Left kidney (tissue), 1 donor: ENCODE measurements at regions not wholly inside any gene's neighbourhood (a gene's known extent, or its start where the extent isn't known, plus 50 kb on each side); places are given as distances from the start of the nearest gene placed in this dataset.

Source experiments
- DNase-seq: peaks from one replicate; pipeline ENCODE4 v3.0.0-alpha.2; 2013

DNA sequence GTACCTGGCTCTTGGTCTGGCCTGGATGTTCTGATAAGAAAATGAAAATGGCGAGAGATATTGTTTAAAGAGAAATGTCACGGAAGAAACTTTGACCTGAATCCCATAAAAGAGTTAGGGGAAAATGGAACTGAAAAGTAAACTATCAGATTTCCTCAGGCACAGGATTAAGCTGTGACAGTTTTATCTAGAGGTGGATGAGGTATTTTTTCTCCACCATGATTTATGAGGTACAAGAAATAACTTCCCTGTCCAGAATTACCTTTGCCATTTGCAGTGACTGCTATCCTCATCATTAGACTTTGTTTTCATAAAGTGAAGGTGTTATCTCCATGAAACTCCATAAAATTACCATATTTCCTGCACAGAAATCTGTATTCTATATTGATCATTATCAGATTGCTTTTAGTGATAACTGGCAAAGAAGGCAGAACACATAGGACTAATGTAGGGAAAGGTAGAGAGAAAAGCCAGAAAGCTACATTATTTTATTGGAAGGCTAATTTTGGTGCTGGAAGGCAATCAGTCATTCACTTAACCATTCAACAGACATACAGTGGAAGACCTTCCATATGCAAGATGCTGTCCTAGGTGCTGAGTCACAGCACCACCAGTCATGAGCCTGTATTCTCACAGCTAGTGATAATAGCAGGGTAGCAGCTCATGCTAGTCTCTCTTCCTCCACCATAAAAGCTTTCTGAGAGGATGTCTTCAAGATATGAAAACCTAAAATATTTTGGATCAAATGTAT lies 427.3 kb upstream of the CITED2 start:
- no peak for DNase-seq

DNA sequence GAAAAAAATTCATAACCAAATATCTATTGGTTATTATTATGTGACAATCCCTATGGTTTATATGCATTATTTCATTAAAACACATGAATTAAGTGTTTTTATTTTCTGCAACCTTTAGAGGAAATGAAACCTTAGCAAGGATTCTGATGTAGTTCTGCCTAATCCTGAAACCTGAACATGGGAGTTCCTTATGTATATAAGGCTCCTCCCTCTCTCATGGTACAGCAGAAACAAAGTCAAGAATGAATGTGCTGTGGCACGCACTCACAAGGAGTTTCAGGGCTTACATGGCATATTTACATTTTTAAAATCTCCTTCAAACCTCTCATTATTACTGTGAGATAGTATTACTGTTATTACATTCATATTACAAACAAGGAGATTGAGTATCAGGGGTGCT lies 426.4 kb upstream of the CITED2 start:
- no peak for DNase-seq

DNA sequence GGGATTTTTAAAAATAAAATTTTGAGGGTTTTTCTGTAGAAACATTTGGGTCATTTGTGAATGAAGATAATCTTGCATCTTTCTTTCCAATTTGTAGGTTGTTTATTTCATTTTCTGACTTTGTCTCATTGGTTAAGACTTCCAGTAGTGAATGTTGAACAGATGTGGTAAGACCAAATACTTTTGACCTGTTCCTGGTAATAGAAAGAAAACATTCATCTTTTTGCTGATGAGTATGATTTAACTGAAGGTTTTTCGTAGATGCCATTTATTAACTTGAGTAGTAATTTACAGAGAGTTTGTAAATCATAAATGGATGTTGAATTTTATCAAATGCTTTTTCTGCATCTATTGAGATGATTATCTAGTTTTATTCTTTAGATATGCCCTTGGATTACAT lies 416.1 kb upstream of the CITED2 start:
- DNase-seq: no peak

DNA sequence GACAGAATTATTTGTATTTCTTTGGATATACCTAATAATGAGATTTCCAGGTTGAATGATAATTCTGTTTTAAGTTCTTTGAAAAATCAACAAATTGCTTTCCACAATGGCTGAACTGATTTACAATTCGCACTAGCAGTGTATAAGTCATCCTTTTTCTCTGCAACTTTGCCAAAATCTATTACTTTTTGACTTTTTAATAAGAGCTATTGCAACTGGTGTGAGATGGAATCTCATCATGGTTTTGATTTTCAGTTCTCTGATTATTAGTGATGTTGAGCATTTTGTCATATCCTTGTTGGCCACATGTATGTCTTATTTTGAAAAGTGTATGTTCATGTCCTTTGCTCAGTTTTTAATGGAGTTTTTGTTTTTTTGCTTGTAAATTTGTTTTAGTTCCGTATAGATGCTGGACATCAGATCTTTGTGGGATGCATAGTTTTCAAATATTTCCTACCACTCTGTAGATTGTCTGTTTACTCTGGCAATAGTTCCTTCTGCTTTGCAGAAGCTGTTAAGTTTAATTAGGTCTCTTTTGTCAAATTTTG lies 409.8 kb upstream of the CITED2 start:
- no peak for DNase-seq

DNA sequence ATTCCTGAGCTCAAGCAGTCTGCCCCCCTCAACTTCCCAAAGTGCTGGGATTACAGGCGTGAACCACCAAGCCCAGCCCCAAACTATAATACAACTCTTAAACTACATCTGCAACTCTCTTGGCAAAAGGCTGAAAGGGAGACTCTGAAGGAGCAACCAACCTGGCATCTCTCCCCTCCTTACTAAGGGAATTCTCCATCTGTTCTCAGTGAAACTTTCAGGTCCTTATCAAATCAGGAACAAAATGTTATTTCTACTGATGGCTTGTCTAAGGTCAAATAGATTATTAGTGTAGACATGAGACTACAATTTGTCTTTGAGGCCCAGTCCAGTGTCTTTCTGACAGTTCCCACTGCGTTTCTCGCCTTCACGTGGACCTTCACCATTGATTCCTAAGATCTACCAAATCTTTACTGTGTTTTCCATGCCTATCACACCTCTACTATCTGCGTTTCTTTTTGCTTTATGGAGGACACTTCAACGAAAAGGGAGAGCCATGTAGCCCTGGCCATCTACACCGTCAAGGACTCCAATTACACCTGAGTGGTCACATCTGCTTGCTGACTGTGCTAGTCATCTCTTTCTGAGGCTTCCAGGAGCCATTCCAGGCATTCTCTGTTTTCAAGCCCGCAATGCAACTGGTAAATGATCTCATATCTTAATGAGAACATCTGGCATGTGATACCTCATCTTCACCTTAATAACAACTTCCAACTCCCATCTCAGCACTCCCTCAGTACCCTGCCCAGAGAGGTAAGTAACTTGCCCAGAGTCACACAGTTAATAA lies 405.7 kb upstream of the CITED2 start:
- no peak for DNase-seq

DNA sequence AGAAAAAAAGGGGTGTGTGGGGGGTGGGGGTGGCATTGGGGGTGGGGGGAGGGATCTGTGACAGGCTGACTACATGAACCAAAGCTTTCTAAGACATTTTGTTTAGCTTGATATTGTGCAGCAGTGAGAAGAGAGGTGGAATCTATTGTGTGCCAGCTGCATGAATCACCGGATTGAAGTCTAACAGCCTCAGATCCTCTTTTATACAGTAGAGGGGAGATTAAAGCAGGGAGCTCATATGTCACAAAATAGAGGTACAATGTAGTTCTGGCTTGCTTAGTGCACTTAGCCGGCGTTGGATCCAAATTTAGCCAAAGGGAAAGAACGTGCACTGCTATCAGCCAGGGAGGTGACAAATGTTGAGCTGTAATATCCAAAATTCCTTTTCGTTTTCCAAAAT lies 404.2 kb upstream of the CITED2 start:
- DNase-seq: no peak

DNA sequence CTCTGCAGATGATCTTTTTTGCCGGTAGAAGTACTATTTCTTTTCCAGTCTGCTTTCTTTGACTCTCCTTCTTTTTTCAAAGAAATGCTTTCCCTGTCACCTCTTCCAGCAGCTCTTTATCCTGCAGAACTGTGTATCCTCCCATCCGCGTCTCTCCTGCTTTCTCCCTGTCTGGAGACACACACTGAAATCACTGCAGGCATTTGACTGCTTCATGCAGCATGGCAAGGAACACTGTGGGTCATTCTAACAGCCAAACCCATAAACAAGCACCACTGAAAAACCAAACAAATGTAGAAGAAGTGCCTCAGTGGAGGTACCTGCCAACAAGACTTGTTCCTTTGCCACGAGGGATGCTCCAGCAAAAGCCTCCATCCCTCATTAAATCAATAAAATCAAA lies 403.7 kb upstream of the CITED2 start:
- DNase-seq: no peak

DNA sequence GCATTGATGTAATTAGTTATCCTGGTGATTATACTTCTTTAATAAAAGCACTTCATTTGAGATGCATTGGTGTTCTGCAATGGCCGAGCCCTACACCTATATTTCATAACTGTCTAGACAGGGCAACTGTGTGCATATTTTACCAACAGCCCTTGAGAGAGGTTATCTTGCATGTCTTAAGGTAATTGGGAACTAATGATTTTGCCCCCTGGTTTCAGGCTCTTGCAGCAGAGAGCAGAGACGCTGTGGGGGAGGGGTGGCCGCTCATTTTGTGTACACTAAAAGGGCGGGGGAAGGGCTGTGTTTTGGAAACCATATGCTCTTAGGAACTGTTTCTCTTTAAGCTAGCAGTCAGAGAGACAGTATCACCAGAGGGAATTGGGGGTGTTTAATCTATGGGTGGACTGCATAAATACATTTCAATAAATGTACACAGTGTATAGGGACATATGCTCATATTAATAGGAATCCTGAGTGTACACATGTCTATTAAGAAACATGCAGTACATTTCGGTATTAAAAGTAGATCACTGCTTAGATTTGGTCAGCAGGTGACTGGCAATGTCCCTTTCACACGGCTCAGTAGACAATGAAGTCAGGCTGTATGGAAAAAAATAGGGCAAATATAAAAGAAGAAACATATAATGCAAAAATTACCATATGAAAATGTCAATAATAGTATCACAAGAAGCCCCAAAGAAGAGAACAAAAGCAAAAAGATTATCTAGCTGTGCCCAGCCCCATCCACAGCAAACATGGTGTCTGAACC lies 402.9 kb upstream of the CITED2 start:
- DNase-seq: no peak

DNA sequence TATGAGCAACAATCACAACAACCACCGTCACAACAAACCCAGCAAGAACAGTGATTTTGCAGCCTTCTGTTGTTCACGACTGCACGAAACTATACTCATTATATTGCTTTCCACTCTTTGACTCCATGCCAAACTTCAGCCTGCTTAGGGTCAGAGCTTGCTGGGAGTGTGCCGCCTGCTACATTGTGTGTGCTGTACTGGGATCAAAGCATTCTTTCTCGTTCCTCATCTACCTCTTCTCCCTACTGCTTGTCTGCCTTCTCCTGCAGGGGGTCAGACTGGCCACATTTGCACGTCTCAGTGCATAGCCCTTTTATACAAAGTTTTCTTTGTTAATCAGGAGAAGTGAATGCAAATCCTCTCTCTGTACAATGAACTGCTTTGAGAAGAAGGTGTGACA lies 401.6 kb upstream of the CITED2 start:
- DNase-seq: no peak

DNA sequence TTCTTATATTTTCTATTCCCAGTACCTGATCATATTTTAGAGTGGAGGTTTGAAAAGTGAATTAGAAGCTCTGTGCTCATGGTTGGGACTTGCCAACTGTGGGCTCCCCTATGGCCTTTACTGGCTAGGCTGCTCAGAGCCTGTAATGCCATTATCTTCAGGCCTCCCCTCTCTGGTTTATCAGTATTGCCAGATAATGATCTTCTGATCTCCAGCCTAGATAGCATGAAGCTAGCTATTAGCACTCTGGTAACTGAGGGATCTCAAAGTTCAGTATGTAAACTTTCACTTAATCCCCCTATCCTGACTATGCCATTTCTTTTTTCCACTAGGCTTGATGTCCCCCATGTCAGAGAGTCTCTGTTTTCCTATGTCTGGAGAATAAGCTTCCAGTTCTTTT lies 393.7 kb upstream of the CITED2 start:
- DNase-seq: no peak

DNA sequence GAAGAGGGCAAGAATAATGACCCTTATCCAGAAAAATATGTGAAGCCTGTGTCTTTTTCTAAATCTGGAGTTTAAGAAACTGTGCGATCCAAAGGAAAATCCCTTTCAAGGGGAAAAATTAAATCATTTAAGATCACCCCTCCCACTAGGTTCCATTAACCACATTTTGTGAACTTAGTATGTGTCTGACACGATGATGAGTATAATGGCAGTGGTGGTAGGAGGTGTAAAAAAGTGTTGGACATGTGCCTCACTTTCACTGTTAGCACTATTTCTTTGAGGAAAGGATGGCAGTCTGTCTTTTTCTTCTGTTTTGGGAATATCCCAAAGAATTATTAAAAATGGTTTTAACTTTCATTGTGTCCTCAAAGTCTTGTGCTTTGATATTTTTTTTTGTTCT lies 392.3 kb upstream of the CITED2 start:
- no peak for DNase-seq

DNA sequence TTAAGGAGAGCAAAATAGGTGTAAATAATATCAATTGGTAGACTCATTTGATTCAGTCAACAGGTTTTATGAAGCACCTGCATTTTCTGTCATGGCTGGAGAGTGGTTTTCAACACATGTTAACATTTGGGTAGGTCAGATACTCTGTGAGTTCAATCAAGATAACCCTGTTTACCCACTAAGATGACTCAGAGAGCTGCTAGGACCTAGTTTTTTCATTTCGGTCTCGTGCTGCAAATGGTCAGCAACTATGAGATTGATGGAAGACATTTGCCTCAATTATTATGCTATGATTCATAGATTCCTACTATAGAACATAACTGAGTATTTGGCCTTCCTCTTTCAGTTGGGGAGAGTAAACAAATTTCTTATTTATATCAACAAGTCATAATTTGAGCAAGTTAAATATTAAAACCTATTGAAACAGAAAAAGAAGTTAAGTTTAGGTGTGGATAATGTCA lies 391.4 kb upstream of the CITED2 start:
- no peak for DNase-seq

DNA sequence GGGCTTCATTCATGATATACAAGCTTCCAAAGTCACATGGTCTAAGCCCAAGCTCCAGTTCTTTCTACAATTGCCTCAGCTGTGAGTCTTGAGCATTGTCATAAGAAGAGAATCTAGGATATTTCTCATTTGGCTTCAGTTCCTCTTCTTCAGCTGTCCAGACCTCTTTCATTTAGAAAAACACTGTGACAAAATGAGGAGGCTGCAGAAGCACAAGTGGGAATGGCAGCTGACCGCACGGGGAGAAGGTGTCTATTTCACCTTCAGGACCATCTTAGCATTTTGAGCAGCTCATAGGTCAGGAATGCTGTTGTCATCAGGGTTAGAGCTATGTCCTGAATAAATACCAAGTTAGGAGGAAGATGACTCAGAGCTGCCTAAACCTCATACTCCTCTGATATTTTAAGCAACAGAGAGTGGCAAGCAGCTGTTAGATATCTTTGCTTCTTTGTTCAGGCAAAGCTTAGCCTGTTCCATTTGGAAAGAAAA lies 390.1 kb upstream of the CITED2 start:
- no peak for DNase-seq

DNA sequence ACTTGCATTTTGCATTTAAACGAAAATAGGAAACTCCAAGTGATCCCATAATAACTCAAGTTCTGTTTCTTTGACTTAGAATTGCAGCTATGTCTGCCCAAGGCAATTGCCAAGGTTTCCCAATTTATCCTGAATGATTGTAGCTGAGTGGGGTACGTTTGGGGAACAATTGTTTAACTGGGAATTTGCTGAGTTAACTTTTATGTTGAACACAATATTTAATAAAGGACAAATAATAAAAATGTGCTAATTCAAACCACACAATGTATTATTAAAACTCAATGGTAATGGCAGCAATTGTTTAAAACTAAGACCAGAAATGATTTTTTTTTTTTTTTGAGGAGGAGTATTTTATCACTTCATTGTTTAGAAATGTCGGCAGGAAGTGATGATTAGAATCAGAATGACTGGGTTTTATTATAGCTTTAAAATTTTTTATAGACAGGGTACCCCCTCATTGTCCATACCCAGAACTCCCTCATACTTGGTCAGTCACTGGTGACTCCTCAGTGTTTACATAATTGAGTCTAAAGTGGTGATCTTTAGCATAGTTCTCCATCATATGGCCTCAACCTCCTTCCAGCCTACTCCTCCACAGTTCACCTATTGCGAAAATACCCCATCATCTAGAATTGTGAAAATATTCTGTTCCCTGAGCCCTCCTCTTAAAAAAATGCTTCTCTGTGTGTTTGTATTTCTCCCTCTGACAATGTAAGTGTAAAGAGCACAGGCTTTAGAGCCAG lies 389.2 kb upstream of the CITED2 start:
- no peak for DNase-seq

DNA sequence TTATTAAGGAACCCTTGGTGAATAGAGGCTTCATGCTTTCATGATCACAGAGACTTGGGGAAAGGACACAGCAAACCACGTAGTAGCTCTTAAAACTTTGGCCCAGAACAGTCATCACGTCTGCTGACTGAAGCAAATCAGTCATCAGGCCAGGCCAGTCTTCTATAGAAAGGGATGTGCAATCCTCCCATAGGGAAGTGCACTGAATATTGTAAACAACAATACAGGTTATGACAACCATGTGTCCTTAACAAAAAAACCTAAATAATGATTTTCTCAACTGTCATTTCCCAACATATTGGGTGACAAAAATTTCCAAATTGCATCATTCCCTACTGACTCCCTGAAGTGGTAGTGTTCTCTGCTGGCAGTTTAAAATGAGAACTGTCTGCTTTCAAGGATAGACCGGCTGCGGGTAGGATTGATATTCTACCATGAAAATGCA lies 388.2 kb upstream of the CITED2 start:
- DNase-seq: no peak

DNA sequence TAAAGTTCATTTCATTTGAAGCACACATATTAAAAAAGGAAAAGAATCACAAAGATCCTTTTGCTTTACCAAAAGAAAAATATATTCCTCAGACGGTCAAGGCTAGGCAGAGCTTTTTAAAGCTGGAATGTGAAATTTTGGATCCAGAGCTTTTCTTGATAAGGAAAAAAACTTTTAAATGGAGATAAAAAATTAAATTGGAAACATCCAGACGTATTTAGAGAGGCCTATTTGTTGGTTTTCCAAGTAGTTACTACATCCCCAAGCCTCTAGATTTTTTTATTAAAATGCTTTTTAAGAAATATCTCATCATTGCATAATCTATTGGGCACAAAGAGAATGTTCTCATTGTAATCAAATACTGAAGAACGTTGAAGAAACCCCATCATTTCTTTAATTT lies 385.7 kb upstream of the CITED2 start:
- no peak for DNase-seq

DNA sequence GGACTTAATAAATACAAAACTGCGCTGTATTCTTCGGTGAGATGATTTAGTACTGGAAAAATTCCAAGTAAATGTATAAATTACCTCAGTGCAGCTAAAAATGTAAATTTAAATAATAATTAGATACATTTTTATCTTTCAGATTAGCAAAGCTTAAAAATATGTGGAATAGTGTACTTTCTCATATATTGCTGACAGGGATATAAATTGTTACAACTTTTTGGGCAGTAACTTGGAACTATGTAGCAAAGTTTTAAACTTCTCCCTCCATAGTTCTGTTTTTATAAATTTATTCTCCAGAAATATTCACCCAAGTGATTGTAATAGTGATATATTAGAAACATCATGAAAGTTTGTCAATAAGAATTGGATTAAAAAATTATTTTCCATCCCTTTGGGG lies 384.6 kb upstream of the CITED2 start:
- no peak for DNase-seq

DNA sequence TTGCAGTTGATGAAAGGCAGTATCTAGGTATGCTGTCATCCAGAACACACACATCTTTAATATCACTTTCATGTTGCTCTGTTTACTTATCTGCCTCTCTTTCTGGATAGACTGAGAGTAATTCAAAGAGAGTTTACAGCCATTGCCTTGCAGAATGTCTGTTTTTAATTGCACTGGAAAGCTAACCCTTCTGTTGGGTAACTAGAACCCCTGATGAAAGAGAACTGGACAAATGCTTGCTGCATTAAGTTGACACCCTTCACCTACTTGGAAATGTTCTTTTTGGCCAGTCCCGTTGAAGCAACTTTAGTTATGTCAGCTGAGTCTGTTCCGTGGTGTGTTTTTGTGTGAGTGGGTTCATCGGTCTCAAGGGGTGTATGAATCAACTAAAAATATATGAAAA lies 383.8 kb upstream of the CITED2 start:
- no peak for DNase-seq

DNA sequence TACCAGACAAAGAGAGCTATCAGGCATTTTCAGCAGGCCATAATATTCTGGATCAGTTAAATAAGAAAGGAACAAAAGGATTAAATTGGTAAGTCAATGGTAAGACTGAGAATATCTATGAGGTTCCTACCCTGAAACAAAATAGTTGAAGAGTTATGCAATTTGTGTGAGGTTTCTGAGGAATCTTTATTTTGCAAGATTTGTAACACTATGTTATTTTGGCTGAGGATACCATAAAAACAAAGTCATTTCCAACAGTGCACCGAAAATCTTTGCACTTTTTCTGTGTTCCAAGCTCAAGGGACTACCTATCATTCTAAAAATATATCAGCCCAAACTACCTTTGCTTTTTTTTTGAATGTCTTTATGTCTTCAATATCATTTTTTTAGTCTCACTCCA lies 383.3 kb upstream of the CITED2 start:
- DNase-seq: no peak

DNA sequence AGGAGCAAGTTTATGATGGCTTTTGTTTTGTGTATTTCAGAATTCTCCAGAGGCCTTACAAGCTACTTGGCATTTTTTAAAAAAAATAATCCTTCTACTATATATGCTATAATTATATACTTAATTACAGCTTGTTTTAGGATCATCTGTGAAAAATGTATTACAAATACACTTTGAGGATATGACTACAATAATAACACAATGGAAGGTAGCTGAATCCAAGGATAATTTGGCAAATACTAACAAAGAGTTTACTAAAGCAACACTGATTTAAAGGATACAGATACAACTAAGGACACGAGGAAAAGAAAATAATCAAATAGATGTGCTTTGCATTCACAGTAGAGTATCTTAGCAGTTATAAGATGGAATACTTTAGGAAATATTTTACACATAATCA lies 381.9 kb upstream of the CITED2 start:
- no peak for DNase-seq

DNA sequence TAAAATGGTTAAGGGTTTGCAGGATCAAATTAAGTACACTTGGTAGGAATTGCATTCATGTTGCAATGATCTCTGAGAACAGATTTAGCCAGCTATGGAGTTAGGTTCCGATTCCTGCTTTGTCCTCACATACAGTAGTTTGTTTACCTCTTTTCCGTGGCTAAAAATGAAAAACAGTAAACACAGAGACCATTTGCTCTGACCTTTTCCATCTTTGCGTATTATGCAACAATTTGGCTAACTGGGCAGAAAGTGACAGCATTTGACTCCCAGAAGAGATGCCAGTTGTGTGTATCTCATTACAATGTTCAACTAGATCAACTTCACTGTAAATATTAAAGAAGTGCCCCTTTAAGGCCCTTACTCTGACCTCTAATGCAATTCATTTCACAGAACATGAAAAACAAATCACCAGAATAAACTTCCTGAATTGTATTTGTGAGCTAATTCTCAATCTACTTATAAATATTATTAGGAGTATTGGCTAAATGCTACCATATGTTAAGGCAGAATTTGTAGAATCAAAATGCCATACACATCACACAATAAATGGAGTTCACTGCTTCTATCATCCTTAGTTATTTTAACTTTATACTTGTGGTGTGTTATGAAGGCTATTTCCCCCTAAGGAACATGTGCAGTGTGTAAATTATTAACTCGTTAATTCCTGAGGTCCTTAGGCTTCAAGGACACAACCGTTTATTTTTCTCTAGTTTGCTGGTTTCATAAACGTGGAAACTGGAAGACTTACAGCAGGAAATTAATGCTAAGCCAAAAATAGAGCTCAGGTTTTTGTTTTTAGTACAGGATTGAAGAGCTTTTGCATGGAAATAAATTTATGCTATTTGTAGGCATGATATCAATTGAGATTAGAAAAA lies 380.7 kb upstream of the CITED2 start:
- DNase-seq: no peak
